Keratinocyte (primary cell): ENCODE measurements at regions not wholly inside any gene's neighbourhood (a gene's known extent, or its start where the extent isn't known, plus 50 kb on each side); places are given as distances from the start of the nearest gene placed in this dataset.
"Not testable (repeated sequence)": the region's sequence is repeated elsewhere in the genome, so short reads cannot be mapped to it uniquely, and the experiment has no call there.

Experiments used
- DNase-seq: peaks from one replicate; pipeline ENCODE4 v3.0.0-alpha.2; 2011; ENCODE audit warnings: low read depth, missing footprints, low spot score
- FAIRE-seq: peaks from 2 replicates; lab custom pipeline; 2011; peaks lifted over from hg19 to GRCh38; lab: Jason Lieb, UNC
- H2AFZ ChIP-seq: 2 replicates; pipeline ENCODE4 v1.6.0; 2012; ENCODE audit warnings: low read length, control low read depth, inconsistent platforms; ENCODE audit not compliant: control insufficient read depth
- H3K27ac ChIP-seq: 2 replicates; pipeline ENCODE4 v1.5.1; 2011; ENCODE audit warnings: low read length; ENCODE audit not compliant: control insufficient read depth, insufficient read depth
- H3K27me3 ChIP-seq: 3 replicates; pipeline ENCODE4 v1.6.0; 2011; ENCODE audit warnings: low read length; ENCODE audit not compliant: control insufficient read depth, insufficient read depth; ENCODE audit errors: extremely low read depth
- H3K36me3 ChIP-seq, 2 experiments: 2 replicates in 1 of 2; 3 replicates in 1 of 2; pipeline ENCODE4 v1.5.1; 2011; ENCODE audit warnings: low read length in 2 of 2, mild to moderate bottlenecking in 1 of 2; ENCODE audit not compliant: control insufficient read depth in 2 of 2, insufficient read depth in 2 of 2; ENCODE audit errors: extremely low read depth in 1 of 2
- H3K4me1 ChIP-seq: 3 replicates; pipeline ENCODE4 v1.5.1; 2011; ENCODE audit warnings: low read length; ENCODE audit not compliant: control insufficient read depth, insufficient read depth; ENCODE audit errors: extremely low read depth
- H3K4me2 ChIP-seq: 3 replicates; pipeline ENCODE4 v1.6.0; 2011; ENCODE audit warnings: low read depth, low read length; ENCODE audit not compliant: control insufficient read depth, insufficient read depth; ENCODE audit errors: extremely low read depth
- H3K4me3 ChIP-seq, 3 experiments: fragments of 200-600 bp in 1 of 3; sonication (generic) in 1 of 3; 2 replicates in 2 of 3; 3 replicates in 1 of 3; pipeline ENCODE4 v1.5.1; 2011 to 2016; ENCODE audit warnings: low read length in 3 of 3, mild to moderate bottlenecking in 3 of 3, control low read depth in 2 of 3, inconsistent platforms in 1 of 3, low read depth in 1 of 3, mixed read lengths in 1 of 3, mixed run types in 1 of 3, moderate library complexity in 1 of 3; ENCODE audit not compliant: control insufficient read depth in 2 of 3, insufficient read depth in 2 of 3; ENCODE audit errors: extremely low read depth in 1 of 3
- H3K79me2 ChIP-seq: 2 replicates; pipeline ENCODE4 v1.6.0; 2012; ENCODE audit warnings: low read length; ENCODE audit not compliant: control insufficient read depth, insufficient read depth
- H3K9ac ChIP-seq: 3 replicates; pipeline ENCODE4 v1.6.0; 2011; ENCODE audit warnings: low read length; ENCODE audit not compliant: control insufficient read depth, insufficient read depth; ENCODE audit errors: extremely low read depth
- H3K9me1 ChIP-seq: 3 replicates; pipeline ENCODE4 v1.6.0; 2011; ENCODE audit warnings: low read length; ENCODE audit not compliant: control insufficient read depth, insufficient read depth; ENCODE audit errors: extremely low read depth
- H3K9me3 ChIP-seq: 2 replicates; pipeline ENCODE4 v1.5.1; 2012; ENCODE audit warnings: low read depth, low read length; ENCODE audit not compliant: control insufficient read depth
- H4K20me1 ChIP-seq: 3 replicates; pipeline ENCODE4 v1.6.0; 2011; ENCODE audit warnings: low read length; ENCODE audit not compliant: control insufficient read depth, insufficient read depth; ENCODE audit errors: extremely low read depth
- EZH2 ChIP-seq: IDR thresholded peaks from one replicate; pipeline ENCODE4 v1.6.1; 2012; ENCODE audit warnings: inconsistent platforms, mild to moderate bottlenecking, low read length, moderate library complexity
- dilution Hi-C: fragments of 300-500 bp; cut with MboI; formaldehyde crosslinking; loops from one replicate; pipeline ENCODE4 v1.7.0; 2020; ENCODE audit warnings: low sequenced_read_pairs; ENCODE audit not compliant: extremely low pct_ligation_motif_present
- TF ChIP-seq, protein P1 (sequence below), 3 experiments: IDR thresholded peaks in 1 of 3; conservative IDR thresholded peaks in 1 of 3; optimal IDR thresholded peaks in 1 of 3; 2 replicates in 2 of 3; 3 replicates in 1 of 3; pipeline versions ENCODE3 to v1.5.1; 2011; ENCODE audit warnings: low read length in 3 of 3, mild to moderate bottlenecking in 3 of 3, moderate library complexity in 2 of 3, control low read depth in 1 of 3, inconsistent platforms in 1 of 3; ENCODE audit not compliant: insufficient read depth in 2 of 3; ENCODE audit errors: extremely low read depth in 1 of 3

DNA sequence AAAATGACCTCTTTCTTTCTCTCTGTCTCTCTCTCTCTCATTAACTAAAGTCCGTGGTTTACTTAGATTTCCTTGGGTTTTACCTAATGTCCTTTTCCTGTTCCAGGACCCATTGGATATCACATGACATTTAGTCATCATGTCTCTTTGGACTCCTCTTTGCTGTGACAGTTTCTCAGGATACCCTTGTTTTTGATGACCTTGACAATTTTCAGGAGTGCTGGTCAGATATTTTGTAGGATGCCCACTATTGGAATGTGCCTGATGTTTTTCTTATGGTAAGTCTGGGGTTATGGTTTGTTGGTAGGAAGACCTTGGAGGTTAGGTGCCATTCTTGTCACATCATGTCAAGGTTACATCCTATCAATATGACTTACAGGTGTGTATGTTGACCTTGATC, 199.2 kb upstream of the HTR1E start:
- Histone ChIP-seq H3K4me2 (no peak overlapping the region), H3K9ac (no peak overlapping the region), H3K27me3 (no peaks in the 10 kb centered on the region), H2AFZ (no peak overlapping the region), H4K20me1 (no peaks in the 10 kb centered on the region), H3K4me1 (no peaks in the 10 kb centered on the region), H3K36me3 (no peaks in the 10 kb centered on the region), H3K9me3 (no peaks in the 10 kb centered on the region), H3K9me1 (no peaks in the 10 kb centered on the region), H3K27ac (no peak overlapping the region), H3K4me3 (no peak overlapping the region), H3K79me2 (no peaks in the 10 kb centered on the region)
- DNase-seq (no peak), FAIRE-seq (no peak)
- no peak for TF ChIP-seq EZH2
- TF ChIP-seq, protein P1, sequence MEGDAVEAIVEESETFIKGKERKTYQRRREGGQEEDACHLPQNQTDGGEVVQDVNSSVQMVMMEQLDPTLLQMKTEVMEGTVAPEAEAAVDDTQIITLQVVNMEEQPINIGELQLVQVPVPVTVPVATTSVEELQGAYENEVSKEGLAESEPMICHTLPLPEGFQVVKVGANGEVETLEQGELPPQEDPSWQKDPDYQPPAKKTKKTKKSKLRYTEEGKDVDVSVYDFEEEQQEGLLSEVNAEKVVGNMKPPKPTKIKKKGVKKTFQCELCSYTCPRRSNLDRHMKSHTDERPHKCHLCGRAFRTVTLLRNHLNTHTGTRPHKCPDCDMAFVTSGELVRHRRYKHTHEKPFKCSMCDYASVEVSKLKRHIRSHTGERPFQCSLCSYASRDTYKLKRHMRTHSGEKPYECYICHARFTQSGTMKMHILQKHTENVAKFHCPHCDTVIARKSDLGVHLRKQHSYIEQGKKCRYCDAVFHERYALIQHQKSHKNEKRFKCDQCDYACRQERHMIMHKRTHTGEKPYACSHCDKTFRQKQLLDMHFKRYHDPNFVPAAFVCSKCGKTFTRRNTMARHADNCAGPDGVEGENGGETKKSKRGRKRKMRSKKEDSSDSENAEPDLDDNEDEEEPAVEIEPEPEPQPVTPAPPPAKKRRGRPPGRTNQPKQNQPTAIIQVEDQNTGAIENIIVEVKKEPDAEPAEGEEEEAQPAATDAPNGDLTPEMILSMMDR (optimal IDR thresholded peaks at IDR 0.05 in 1 of 3, IDR thresholded peaks at IDR 0.05 in 1 of 3, conservative IDR thresholded peaks at IDR 0.05 in 1 of 3; ENCODE audit: extremely low read depth in 1 of 3, insufficient read depth in 2 of 3, low read length in 3 of 3): no peak
- dilution Hi-C loops: no loop called here

DNA sequence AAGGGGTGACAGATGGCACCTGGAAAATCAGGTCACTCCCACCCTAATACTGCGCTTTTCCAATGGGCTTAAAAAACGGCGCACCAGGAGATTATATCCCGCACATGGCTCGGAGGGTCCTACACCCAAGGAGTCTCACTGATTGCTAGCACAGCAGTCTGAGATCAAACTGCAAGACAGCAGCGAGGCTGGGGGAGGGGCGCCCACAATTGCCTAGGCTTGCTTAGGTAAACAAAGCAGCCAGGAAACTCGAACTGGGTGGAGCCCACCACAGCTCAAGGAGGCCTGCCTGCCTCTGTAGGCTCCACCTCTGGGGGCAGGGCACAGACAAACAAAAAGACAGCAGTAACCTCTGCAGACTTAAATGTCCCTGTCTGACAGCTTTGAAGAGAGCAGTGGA, 205.7 kb upstream of the HTR1E start:
- H3K9me3 ChIP-seq, H3K27ac ChIP-seq, H2AFZ ChIP-seq, H3K4me2 ChIP-seq, dilution Hi-C loops, H3K4me1 ChIP-seq, H3K79me2 ChIP-seq, DNase-seq, H3K27me3 ChIP-seq, H4K20me1 ChIP-seq, H3K9ac ChIP-seq, H3K4me3 ChIP-seq, FAIRE-seq, H3K36me3 ChIP-seq, H3K9me1 ChIP-seq: not testable (repeated sequence)

DNA sequence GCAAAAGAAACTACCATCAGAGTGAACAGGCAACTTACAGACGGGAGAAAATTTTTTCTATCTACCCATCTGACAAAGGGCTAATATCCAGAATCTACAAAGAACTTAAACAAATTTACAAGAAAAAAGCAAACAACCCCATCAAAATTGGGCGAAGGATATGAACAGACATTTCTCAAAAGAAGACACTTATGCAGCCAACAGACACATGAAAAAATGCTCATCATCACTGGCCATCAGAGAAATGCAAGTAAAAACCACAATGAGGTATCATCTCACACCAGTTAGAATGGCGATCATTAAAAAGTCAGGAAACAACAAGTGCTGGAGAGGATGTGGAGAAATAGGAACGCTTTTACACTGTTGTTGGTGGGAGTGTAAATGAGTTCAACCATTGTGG, 206.6 kb upstream of the HTR1E start:
- H3K9me3 ChIP-seq, H3K36me3 ChIP-seq, H3K4me2 ChIP-seq, H3K4me1 ChIP-seq, H3K9ac ChIP-seq, DNase-seq, dilution Hi-C loops, H3K27ac ChIP-seq, H3K27me3 ChIP-seq, H3K9me1 ChIP-seq, H3K4me3 ChIP-seq, H2AFZ ChIP-seq, H3K79me2 ChIP-seq, FAIRE-seq, H4K20me1 ChIP-seq: not testable (repeated sequence)
